ENCODE measurements at regions not wholly inside any gene's neighbourhood (a gene's known extent, or its start where the extent isn't known, plus 50 kb on each side); places are given as distances from the start of the nearest gene placed in this dataset.

GRCh38 chr3:20529911-20530310 lies 343.9 kb upstream of the SGO1 start:
- TF ChIP-seq PATZ1 (CRISPR knock-in tag; IDR thresholded peaks at IDR 0.05; ENCODE audit: borderline replicate concordance) (no peak), BACH2 (CRISPR knock-in tag; IDR thresholded peaks at IDR 0.05; ENCODE audit: borderline replicate concordance) (no peak), PPARA (CRISPR knock-in tag; IDR thresholded peaks at IDR 0.05; ENCODE audit: borderline replicate concordance) (no peak)

Measured in SK-N-SH treated with all-trans-retinoic acid at 6 μM for 48 hours (cell line).